ENCODE measurements at regions not wholly inside any gene's neighbourhood (a gene's known extent, or its start where the extent isn't known, plus 50 kb on each side); places are given as distances from the start of the nearest gene placed in this dataset.
"Not testable (repeated sequence)": the region's sequence is repeated elsewhere in the genome, so short reads cannot be mapped to it uniquely, and the experiment has no call there.

DNA sequence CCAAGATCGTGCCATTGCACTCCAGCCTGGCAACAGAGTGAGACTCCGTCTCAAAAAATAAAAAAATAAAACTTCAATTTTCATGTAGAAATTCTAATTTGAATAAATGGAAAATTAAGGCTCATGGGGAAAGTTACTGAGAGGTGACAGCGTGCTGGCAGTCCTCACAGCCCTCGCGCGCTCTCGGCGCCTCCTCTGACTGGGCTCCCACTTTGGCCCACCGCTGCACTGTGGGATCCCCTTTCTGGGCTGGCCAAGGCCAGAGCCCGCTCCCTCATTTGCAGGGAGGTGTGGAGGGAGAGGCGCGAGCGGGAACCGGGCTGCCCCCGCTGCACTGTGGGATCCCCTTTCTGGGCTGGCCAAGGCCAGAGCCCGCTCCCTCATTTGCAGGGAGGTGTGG is 86.8 kb upstream of the CXXC4 start:
- not testable (repeated sequence) for TF ChIP-seq ELF4 (IDR thresholded peaks at IDR 0.05); SP1 (IDR thresholded peaks at IDR 0.05); FOXA1 (IDR thresholded peaks at IDR 0.05); BHLHE40 (IDR thresholded peaks at IDR 0.05; ENCODE audit: borderline replicate concordance); ZNF384 (IDR thresholded peaks at IDR 0.05); FOXK2 (IDR thresholded peaks at IDR 0.05)

All from HEK293T (cell line).